ENCODE measurements at regions not wholly inside any gene's neighbourhood (a gene's known extent, or its start where the extent isn't known, plus 50 kb on each side); places are given as distances from the start of the nearest gene placed in this dataset.
"Not testable (repeated sequence)": the region's sequence is repeated elsewhere in the genome, so short reads cannot be mapped to it uniquely, and the experiment has no call there.

- no peak for DNase-seq
- TF ChIP-seq POLR2A (IDR thresholded peaks at IDR 0.05) (no peak), CTCF (IDR thresholded peaks at IDR 0.05) (no peak)
- H3K27ac ChIP-seq, result no peak overlapping the region
- no peaks in the 10 kb centered on the region for H3K36me3 ChIP-seq (ENCODE audit: low read depth, missing control alignments)
- H3K4me1 ChIP-seq, result peaks cover 18% of the 10 kb centered on the region
- intact Hi-C loops (cut with DNase I; ENCODE audit: low total_unique reads), result no loop called here
- WGBS, 2 donors, result 56 to 61% methylated on average over 3 of the region's 3 CpGs
- no peak overlapping the region for H3K4me3 ChIP-seq
- no peaks in the 10 kb centered on the region for H3K27me3 ChIP-seq
- H3K9me3 ChIP-seq, result no peaks in the 10 kb centered on the region
Observed at GRCh38 chr7:130803127-130803526, 69.1 kb upstream of the KLF14 start.

- WGBS, 2 donors, result 38 to 43% methylated on average over 3 of the region's 3 CpGs
- no peaks in the 10 kb centered on the region for H3K9me3 ChIP-seq
- no peak overlapping the region for H3K27ac ChIP-seq
- no peak overlapping the region for H3K4me3 ChIP-seq
- no peak for TF ChIP-seq CTCF (IDR thresholded peaks at IDR 0.05)
- no peak for TF ChIP-seq POLR2A (IDR thresholded peaks at IDR 0.05)
- no peaks in the 10 kb centered on the region for H3K36me3 ChIP-seq (ENCODE audit: low read depth, missing control alignments)
- H3K4me1 ChIP-seq, result peaks cover 18% of the 10 kb centered on the region
- no peaks in the 10 kb centered on the region for H3K27me3 ChIP-seq
- intact Hi-C loops (cut with DNase I; ENCODE audit: low total_unique reads), result no loop called here
- no peak for DNase-seq
Observed at GRCh38 chr7:130804220-130804619, 70.2 kb upstream of the KLF14 start.

- H3K27ac ChIP-seq; DNase-seq; H3K27me3 ChIP-seq; H3K4me3 ChIP-seq; H3K4me1 ChIP-seq; intact Hi-C loops (cut with DNase I; ENCODE audit: low total_unique reads); H3K9me3 ChIP-seq; H3K36me3 ChIP-seq (ENCODE audit: low read depth, missing control alignments): not testable (repeated sequence)
- WGBS, 2 donors, result 91 to 93% methylated on average over 4 of the region's 4 CpGs
Observed at GRCh38 chr7:130812819-130813218, 78.8 kb upstream of the KLF14 start.

GRCh38 chr7:130814778-130815335 lies 80.8 kb upstream of the KLF14 start:
- Histone ChIP-seq H3K27ac (no peak overlapping the region), H3K4me3 (no peak overlapping the region), H3K9me3 (no peaks in the 10 kb centered on the region), H3K27me3 (no peaks in the 10 kb centered on the region), H3K4me1 (peaks cover 3% of the 10 kb centered on the region), H3K36me3 (ENCODE audit: low read depth, missing control alignments) (no peaks in the 10 kb centered on the region)
- DNase-seq, result peak; percentile 31
- intact Hi-C loops (cut with DNase I; ENCODE audit: low total_unique reads), result no loop called here
- TF ChIP-seq POLR2A (IDR thresholded peaks at IDR 0.05), result no peak
- TF ChIP-seq CTCF (IDR thresholded peaks at IDR 0.05), result peak; percentile 7 to 46 (median 36)
- 63 to 67% methylated on average over 2 of the region's 2 CpGs for WGBS, 2 donors

GRCh38 chr7:130818056-130818455 lies 84.0 kb upstream of the KLF14 start:
- peaks cover 3% of the 10 kb centered on the region for H3K4me1 ChIP-seq
- 88 to 89% methylated on average over 2 of the region's 2 CpGs for WGBS, 2 donors
- no peak overlapping the region for H3K27ac ChIP-seq
- no peak for TF ChIP-seq POLR2A (IDR thresholded peaks at IDR 0.05)
- no peak for TF ChIP-seq CTCF (IDR thresholded peaks at IDR 0.05)
- no peak overlapping the region for H3K4me3 ChIP-seq
- intact Hi-C loops (cut with DNase I; ENCODE audit: low total_unique reads), result no loop called here
- no peaks in the 10 kb centered on the region for H3K9me3 ChIP-seq
- H3K36me3 ChIP-seq (ENCODE audit: low read depth, missing control alignments), result no peaks in the 10 kb centered on the region
- no peaks in the 10 kb centered on the region for H3K27me3 ChIP-seq
- DNase-seq, result no peak

Data from testis (tissue), 2 donors.